Fibroblast of skin of abdomen (primary cell): ENCODE measurements at regions not wholly inside any gene's neighbourhood (a gene's known extent, or its start where the extent isn't known, plus 50 kb on each side); places are given as distances from the start of the nearest gene placed in this dataset.

Experiments used
- DNase-seq: peaks from one replicate; pipeline ENCODE4 v3.0.0-alpha.2; 2013

DNA sequence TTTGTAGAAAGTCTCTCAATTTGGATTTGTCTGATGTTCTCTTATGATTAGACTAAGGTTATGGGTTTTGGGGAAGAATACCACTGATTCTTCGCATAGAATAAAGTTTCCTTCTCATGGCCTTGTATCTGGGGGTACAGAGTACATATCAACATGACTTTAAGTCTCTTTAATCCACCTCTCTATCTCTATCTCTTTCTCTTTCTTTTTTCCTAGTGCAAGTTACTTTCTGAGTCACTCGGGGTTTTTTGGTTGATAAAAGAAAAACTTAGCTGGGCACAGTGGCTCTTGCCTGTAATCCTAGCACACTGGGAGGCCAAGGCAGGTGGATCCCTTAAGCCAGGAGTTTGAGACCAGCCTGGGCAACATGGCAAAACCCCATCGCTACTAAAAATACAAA is 100.1 kb upstream of the MAP4K3 start:
- DNase-seq: no peak

DNA sequence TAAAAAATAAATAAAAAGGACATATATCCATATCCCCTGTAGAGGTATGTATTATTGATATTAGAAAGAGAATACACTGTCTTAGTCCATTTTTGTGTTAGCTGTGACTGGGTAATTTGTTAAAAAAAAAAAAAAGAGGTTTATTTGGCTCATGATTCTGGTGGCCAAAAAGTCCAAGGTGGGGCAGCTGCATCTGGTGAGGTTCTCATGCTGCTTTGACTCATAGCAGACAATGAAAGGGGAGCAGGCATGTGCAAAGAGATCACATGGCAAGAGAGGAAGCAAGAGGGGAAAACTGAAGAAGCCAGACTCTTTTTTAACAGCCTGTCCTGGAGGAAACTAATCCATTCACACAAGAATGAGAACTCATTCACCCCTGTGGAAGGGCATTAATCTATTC is 101.6 kb upstream of the MAP4K3 start:
- DNase-seq: no peak

DNA sequence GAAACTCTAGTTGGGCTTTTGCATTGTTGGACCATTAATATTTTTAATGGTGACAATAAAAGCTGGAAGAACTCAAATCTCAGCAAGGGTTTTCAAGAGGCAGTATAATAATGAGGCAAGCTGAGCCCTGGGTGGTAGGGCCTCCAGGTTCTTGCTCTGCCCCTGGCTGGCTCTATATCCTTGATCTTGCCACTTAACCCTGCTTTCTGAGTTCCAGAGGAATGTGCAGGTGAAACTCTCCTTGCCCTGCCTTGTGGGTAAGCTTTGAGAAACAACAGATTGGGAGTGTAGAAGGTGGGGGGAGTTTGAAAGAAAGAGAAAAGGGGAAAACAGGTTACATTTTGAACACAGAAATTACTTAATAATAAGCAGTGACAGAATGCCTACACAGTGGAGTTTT is 103.3 kb upstream of the MAP4K3 start:
- no peak for DNase-seq

DNA sequence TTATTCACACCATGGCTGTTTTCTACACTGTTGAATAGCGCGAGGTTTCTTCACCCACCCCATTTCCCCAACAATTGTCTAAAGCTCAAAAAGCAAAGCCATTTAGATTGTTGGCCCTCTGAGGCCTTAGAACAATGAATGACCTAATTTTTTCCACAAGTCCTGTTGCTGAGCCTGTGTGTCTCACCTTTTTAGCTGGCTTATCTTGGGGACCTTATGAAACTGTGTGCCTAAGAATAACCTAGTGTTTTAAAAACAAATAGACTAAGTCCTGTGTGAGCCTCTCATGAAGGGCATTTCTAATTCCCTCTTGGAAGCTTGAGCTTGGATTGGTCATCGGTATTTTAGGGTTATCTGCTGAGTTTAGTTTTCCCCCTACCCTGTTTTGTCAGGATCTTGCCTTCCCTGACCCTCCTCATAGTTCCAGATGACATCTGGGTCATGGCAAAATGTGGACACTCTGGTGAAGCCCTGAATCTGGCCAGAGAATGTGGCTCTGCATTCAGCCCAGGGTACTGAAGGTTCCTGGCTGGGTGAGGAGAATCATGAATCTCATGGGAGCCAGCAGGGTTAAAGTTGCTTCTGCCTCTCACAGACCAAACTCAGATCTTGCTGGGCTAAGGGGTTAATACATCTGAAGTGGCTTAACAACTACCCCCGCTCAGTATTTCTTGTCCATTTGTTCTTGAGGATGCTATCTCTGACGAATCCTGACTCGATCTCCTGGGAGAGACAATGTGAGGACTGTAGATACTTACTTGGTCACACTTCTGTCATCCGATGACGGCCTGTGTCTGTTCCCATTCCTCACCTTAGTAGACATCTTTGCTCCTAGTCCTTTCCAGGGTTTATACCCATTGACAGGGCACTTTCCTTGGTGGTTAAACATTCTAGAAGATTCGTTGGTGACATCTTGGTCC is 104.2 kb upstream of the MAP4K3 start:
- DNase-seq: no peak

DNA sequence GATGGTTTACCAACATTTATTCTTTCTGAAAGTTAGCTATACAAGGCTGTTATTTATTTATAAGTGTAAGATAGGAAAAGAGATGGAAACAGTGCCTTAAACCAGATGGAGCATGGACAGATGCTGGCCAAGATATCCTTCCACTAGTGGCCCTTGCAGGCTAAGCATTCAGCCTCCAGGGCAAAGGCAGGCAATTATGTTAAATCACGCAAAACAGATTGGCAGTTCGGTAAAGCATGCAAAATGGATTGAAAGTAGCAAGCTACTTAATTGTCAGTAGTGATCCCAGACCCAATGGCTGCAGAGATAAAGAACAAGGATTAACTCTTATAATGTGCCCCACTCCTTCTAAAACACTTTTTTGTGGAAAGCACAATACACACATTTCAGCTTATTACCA is 105.4 kb upstream of the MAP4K3 start:
- DNase-seq: no peak

DNA sequence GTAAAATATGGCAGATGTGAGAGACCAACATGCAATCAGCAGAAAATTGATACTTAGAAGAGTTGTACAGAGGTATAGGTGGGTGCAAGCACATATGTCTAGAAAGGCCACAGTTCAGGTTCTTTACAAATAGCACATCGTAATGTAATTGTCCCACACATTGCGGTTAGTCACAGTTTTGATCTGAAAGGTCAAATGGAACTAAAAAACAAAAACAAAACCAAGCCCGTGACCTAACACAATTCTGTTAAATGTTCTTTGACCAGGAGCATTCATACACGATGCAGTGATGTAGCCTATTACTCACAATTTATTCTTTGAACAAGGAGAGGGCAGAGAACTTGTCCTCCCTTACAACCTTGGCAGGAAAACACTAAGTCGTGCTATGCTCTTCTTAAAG is 108.9 kb upstream of the MAP4K3 start:
- DNase-seq: no peak

DNA sequence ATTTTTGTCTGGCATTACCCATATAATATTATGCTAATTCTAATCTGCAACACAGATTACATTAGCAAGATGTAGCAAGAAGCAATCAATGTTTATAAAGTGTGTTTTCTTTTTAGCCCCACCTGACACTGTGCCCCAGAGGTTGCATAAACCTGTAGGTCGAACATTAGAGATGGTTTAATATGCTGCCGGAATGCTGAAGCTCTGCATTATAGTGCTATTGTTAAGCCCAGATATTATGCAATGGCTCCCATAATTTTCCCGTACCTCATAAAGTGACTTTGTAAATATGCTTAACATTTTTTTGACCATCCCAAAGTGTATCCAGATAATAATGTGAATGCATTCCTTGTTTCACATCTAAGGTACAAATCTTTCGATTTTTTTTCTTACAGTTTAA is 109.3 kb upstream of the MAP4K3 start:
- no peak for DNase-seq

DNA sequence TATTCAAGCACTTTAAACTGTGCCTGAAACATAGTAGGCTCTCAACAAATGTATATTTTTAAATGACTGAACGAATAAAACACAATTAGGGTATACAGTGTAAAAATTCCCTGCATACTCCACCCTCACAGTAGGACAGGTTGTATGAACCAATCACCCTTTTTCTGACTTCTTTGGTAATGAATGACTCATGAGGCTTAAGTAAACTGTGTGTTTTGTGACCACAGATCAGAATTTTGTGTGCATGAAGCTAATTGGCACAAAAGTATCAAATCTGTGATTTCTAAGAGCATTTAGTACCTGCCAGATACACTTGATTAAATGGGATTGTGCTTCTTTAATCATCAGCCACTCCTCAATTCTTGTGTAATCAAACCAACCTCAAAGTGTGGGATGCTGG is 109.9 kb upstream of the MAP4K3 start:
- DNase-seq: no peak

DNA sequence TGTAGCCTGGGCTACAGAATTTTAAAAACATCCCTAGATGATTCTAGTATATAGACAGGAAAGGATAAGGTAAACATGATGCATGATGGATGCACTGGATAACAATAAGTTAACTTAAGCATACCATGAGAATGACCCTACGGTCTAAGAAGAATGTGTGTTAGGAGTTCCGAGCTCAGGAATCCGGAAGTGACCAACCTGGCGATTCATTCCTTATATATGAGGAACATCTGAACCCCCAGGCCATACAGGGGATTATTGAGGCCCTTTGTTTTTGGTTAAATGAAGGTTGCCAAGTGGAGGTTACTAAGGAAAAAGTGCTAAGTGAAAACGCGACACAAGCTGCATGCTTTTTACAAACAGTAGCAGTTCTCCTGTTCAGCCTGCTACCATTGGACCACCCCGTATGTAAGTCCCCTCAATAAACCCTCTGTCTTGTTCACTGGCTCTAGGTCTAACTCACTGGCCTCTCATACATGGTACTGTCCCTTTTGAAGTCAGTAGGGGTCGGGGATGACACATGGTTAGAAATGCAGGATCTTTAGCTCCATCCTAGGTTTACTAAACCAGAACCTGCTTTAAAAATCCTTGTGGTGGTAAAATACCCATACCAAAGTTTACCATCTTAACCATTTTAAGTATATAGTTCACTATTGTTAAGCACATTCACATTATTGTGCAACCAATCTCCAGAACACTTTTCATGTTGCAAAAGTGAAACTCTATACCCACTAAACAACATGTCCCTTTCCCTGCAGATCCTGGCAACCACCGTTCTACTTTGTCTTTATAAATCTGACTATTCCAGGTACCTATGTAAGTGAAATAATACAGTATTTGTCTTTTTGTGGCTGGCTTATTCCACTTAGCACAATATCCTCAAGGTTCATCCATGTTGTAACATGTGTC is 111.0 kb upstream of the MAP4K3 start:
- no peak for DNase-seq

DNA sequence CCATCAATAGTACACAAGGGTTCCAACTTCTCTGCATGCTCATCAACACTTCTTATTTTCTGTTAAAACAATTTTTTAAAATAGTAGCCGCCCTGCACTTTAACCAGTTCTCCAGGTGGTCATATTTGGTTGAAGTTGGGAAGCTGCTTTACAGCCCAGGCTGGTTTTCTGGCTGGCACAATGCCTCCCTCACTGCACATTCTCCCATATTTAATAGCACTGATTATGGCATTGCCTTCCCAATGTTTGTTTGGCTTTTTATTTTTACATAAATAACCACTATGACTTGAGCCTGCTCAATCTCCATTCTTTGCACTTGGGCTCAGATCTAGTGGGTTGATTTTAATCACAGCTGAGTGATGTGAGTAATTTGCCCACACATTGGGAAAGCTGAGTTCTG is 111.9 kb upstream of the MAP4K3 start:
- DNase-seq: no peak

DNA sequence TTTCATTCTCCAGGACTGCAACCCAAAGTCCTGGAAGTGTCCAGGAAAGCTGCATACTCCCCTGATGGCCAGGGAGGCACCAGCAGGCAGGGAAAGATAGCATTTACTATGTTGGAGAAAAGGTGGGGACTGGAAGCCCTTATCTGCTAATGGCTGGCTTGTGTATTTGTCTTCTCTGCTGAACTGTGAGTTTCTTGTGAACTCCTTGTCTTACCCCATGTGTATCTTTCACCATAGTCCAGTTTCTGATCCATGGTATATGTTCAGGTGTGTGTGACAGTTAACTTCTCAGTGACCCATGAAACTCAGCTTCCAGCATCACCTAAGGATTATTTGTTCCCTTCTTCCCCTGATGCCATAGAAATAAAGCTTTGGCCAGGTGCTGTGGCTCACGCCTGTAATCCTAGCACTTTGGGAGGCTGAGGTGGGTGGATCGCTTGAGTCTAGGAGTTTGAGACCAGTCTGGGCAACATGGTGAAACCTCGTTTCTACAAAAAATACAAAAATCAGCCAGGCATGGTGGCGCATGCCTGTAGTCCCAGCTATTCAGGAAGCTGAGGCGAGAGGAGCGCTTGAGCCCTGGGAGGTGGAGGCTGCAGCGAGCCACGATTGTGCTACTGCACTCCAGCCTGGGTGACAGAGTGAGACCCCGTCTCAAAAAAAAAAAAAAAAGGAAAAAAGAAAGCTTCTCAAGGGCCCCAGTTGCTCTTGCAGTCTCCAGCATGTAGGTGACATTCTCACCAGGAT is 112.8 kb upstream of the MAP4K3 start:
- DNase-seq: no peak

DNA sequence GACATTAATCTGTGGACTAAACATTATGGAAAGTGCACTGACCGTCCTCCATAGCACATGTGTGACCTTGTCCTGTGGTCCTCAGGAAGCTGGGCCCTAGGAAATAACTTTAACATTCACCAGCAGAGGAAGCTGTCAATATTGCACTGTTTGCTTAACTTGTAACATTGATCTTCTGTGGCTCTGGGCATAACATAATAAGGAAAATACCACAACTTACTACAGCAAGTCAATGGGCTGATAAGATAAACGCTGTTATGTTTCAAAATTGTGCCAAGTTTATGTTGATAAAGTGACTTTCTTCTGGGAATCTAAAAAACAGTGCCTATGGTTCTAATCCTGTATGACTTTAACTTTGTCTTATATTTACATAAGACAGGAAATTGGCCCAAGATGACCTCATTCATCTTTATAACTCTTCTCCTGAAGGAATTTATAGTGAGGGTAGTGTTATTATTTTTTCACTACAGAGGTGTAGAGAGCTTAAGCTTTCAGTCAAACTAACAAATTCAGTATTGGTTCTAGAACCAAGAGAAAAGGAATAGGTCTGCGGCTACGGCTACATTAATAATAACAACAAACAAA is 113.7 kb upstream of the MAP4K3 start:
- no peak for DNase-seq

DNA sequence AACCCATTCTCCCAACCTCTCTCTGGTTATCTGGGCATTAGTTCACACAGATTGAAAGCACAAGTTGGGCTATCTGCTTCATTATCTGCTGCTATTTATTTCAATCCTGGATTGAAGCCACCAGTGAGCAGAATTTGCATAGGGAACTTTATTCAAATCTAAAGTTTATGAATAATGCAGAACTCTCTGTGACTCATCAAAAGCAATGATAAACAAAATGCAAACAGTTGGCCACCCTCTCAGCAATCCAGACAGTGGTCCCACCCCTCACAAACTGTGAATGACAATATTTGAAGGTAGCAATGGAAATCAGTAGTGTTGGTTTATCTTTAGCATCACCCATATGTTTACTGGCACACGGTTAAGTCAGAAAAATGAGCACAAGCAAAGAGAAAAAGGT is 106.8 kb upstream of the TMEM178A start:
- DNase-seq: no peak

DNA sequence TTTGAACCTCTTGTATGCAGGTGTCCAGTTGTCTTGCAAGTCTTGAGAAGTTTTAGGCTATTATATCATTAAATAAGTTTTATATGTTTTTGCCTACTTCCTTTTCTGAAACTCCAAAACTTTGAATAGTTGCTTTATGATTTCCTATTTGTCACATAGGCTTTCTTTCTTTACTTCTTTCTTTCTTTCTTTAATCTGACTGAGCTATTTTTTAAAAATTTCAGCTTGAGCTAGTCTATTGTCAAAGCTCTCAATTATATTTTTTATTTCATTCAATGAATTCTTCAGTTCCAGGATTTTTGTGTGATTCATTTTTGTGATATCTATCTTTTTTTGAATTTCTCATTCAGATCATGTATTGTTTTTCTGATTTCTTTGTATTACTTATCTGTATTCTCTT is 102.1 kb upstream of the TMEM178A start:
- DNase-seq: no peak

DNA sequence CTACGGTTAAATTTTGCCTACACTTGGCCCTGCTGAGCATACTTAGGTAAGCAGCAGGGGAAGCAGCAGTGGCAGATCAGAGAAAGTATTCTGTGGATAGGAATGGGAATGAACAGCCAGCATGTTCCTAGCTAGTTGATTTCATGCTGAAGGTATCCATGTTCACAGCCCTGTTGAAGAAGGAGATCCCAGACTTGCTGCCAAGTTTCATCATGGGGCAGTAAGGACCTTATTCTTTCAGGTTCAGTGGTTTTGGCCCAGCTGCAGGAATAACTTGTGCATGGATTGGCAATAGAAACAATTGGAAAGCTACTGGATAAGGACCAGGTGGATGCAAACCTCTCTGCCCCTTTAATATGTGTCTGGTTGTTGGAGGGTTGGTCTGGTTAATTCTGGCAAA is 98.2 kb upstream of the TMEM178A start:
- DNase-seq: peak; percentile 29

DNA sequence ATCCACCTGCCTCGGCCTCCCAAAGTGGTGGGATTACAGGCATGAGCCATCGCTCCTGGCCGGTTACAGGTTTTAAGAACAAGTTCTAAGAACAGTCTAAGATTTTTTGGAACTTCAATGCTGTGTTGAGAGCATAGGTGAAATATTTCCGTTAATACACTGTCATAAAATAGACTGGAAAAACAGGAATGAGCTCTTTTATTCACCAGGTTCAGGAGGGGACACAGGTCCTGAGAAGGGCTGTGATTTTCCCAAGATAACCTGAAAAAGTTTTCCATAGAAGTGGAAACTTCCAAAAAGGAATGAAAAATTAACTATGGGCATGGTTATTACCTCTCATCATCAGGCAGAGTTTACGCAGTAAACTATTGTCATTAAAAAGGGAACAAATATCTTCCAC is 97.6 kb upstream of the TMEM178A start:
- no peak for DNase-seq

DNA sequence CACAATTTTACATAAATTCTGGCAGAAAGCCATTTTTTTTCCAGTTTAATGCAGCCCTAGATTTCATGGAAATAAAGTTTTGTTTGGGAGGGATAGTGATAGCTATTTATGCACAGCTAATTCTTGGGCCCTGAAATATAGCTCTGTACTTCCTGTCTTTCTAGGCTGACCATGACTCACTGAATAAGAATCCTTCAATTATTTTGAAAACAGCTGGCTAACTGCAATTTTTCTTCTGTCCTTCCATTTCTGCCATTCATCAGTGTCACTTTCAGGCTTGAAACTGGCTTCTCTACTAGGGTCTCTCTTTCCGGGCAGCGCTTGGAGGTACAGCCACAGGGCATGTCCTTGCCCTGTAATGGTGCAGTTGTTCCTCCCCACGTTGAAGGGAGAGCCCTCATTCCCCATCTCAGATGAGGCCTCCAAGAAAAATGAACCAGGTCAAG is 97.1 kb upstream of the TMEM178A start:
- peak; percentile 88 for DNase-seq

DNA sequence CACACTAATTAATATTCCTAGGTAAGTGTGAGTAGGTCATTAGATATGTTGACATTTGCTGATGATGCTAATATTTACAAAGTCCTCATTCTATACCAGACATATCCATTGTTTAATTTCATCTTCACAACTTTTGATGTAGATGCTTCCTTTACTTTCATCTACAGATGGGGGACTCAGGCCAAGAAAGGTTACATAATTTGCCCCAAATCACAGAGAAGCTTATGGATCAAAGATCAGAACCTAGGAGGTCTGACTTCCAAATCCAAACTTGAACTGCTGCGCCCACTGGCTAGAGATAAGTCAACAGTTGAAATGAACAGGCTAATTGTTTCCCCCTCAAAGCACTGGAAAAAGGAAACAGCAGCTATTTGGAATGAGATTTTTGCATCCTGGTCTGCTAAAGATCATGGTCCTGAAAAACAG is 95.6 kb upstream of the TMEM178A start:
- DNase-seq: no peak

DNA sequence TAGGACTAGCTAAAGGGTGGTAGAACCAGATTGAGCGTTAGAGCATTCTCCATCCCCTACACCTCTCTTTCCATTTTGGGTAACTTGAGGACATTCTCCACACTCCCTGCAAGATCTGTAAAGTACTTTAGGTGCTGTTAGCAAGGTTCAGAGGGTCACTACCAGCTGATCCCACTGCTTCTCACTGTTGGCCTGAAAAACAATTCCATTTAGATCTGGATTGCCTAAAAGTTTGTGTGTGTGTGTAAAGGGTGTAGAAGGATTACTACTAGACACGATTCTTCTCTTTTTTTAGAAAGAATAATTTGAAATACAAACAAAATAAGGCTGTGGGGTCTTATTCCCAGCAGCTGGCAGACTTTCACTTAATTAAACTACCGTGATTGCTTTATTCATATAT is 95.1 kb upstream of the TMEM178A start:
- no peak for DNase-seq

DNA sequence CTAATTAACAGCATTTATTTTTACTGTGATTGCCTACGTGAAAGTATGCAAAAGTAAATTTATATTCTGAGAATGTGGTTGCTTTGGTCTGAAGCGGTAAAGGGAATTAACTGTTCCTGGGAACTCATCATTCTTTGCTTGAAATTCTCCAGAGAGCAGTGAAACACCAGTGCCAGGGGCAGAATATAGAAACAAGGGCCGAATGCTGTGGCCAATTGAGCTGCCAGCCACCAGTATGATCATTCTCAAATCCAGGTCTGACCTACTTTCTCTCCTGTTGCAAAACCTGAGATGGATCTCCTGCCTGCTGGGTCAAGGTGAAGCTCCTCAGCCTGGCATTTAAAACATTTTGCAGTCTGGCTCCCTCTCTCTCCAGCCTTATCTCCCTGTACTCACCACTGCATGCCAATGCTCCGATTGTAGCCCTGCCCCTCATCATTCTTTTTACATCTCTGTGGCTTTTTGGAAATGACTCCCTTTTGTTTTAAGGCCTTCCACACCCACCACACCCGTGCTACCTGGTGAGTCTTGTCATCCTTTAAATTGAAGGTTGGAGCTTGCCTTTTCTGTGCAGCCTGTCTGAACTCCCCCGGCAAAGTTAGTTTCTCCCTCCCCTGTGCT is 94.5 kb upstream of the TMEM178A start:
- no peak for DNase-seq

DNA sequence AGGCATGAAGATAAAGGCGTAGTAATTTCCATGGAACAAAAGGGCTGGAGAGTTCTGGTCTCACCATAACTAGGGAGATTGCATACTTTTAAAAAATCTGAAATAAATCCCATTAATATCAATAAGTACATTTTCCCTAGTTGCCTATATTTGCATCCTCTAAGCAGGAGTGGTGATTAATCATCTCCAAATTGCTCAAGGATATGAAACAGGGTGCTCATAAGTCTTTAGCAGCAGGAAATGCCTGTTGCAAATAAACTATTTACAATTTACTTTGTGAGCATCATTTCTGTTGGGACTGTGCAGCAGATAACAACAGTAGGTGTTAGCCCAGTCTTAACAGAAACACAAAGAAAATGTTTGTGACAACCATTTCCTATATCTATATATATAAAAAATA is 92.4 kb upstream of the TMEM178A start:
- DNase-seq: no peak

DNA sequence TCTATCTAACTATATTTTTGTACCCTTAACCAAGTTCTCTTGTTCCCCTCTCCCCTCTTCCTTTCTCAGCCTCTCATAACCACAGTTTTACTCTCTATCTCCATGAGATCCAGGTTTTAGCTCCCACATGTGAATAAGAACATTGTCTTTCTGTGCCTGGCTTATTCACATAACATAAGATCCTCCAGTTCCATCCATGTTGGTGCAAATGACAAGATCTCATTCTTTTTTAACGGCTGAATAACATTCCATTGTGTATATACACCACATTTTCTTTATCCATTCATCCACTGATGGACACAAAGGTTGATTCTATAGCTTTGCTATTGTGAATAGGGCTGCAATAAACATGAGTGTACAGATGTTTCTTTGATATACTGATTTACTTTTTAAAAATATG is 83.9 kb upstream of the TMEM178A start:
- DNase-seq: no peak
